H1 (cell line): ENCODE measurements at regions not wholly inside any gene's neighbourhood (a gene's known extent, or its start where the extent isn't known, plus 50 kb on each side); places are given as distances from the start of the nearest gene placed in this dataset.

ENCODE experiments used
- CTCF ChIA-PET: fragments of 300-600 bp; sonication (Branson Sonifier 250); formaldehyde crosslinking; loops from one replicate; lab custom pipeline; 2021; ENCODE audit not compliant: partially characterized antibody; lab: Charles Lee
- POLR2A ChIA-PET: fragments of 300-600 bp; sonication (Branson Sonifier 250); formaldehyde crosslinking; loops from one replicate; lab custom pipeline; 2021; ENCODE audit warnings: inconsistent platforms; ENCODE audit not compliant: partially characterized antibody; lab: Charles Lee
- DNase-seq, 2 experiments: peaks; one replicate each; pipeline versions ENCODE4 v3.0.0 to v3.0.0-alpha.2; 2010 to 2022; ENCODE audit warnings: low spot score in 2 of 2, low read depth in 1 of 2, mixed read lengths in 1 of 2
- FAIRE-seq: peaks from 2 replicates; lab custom pipeline; 2011; peaks lifted over from hg19 to GRCh38; lab: Jason Lieb, UNC
- H2AFZ ChIP-seq: 2 replicates; pipeline ENCODE4 v1.8.1; 2012; ENCODE audit warnings: low read length, inconsistent platforms
- H2AK5ac ChIP-seq: 2 replicates; pipeline ENCODE4 v1.6.1; 2013; ENCODE audit warnings: low read depth, low read length
- H2BK120ac ChIP-seq: replicated peaks from 2 replicates; pipeline ENCODE3; 2013; ENCODE audit warnings: low read depth, low read length, inconsistent platforms
- H2BK12ac ChIP-seq: 2 replicates; pipeline ENCODE4 v1.6.1; 2013; ENCODE audit warnings: low read depth, low read length
- H2BK15ac ChIP-seq: 2 replicates; pipeline ENCODE4 v1.6.1; 2013; ENCODE audit warnings: low read length
- H2BK20ac ChIP-seq: 2 replicates; pipeline ENCODE4 v1.6.1; 2013; ENCODE audit warnings: low read length
- H2BK5ac ChIP-seq: 2 replicates; pipeline ENCODE4 v1.6.1; 2013; ENCODE audit warnings: low read depth, low read length
- H3K14ac ChIP-seq: 2 replicates; pipeline ENCODE4 v1.6.1; 2013; ENCODE audit warnings: inconsistent platforms; ENCODE audit not compliant: insufficient read length
- H3K18ac ChIP-seq: 2 replicates; pipeline ENCODE4 v1.6.1; 2013; ENCODE audit warnings: low read length; ENCODE audit errors: extremely low read depth
- H3K23ac ChIP-seq: 2 replicates; pipeline ENCODE4 v1.6.1; 2013; ENCODE audit warnings: inconsistent platforms; ENCODE audit not compliant: insufficient read length
- H3K23me2 ChIP-seq: 2 replicates; pipeline ENCODE4 v1.6.1; 2013; ENCODE audit warnings: low read depth, low read length
- H3K27ac ChIP-seq: 2 replicates; pipeline ENCODE4 v1.6.1; 2011; ENCODE audit warnings: low read depth, low read length, inconsistent platforms
- H3K27me3 ChIP-seq, 4 experiments: replicated peaks in 1 of 4; 1 replicate in 1 of 4; 2 replicates in 3 of 4; pipeline versions ENCODE4 v1.6.1 to v1.8.1; 2011 to 2013; ENCODE audit warnings: low read length in 3 of 4, mild to moderate bottlenecking in 3 of 4, inconsistent platforms in 2 of 4, mixed read lengths in 2 of 4, moderate library complexity in 1 of 4; ENCODE audit not compliant: control insufficient read depth in 3 of 4, insufficient read depth in 3 of 4; ENCODE audit errors: extremely low read depth in 1 of 4
- H3K36me3 ChIP-seq, 4 experiments: 2 replicates each; pipeline versions ENCODE4 v1.6.1 to v1.8.1; 2011 to 2013; ENCODE audit warnings: mild to moderate bottlenecking in 4 of 4, low read length in 3 of 4, moderate library complexity in 2 of 4, control low read depth in 1 of 4, inconsistent platforms in 1 of 4; ENCODE audit not compliant: insufficient read depth in 4 of 4, control insufficient read depth in 2 of 4
- H3K4ac ChIP-seq: replicated peaks from 2 replicates; pipeline ENCODE3; 2013; ENCODE audit warnings: low read length, low read depth, mixed read lengths, inconsistent platforms; ENCODE audit not compliant: insufficient read length
- H3K4me1 ChIP-seq, 4 experiments: replicated peaks in 1 of 4; 1 replicate in 1 of 4; 2 replicates in 3 of 4; pipeline versions ENCODE4 v1.6.1 to v1.8.1; 2011 to 2013; ENCODE audit warnings: low read length in 3 of 4, inconsistent platforms in 2 of 4, mixed read lengths in 1 of 4; ENCODE audit not compliant: insufficient read depth in 4 of 4, control insufficient read depth in 3 of 4
- H3K4me2 ChIP-seq, 2 experiments: 2 replicates each; pipeline versions ENCODE4 v1.6.1 to v1.8.1; 2011 to 2013; ENCODE audit warnings: low read depth in 2 of 2, low read length in 2 of 2, control low read depth in 1 of 2, inconsistent platforms in 1 of 2, mild to moderate bottlenecking in 1 of 2; ENCODE audit not compliant: insufficient read depth in 1 of 2
- H3K4me3 ChIP-seq, 4 experiments: fragments of 200-600, 300-600 bp in 1 of 4; sonication (generic), shearing (Covaris generic), sonication (Bioruptor Twin) in 1 of 4; 2 replicates each; pipeline versions ENCODE4 v1.5.1 to v1.8.1; 2011 to 2016; ENCODE audit warnings: low read length in 4 of 4, low read depth in 3 of 4, control low read depth in 2 of 4, inconsistent platforms in 2 of 4, mild to moderate bottlenecking in 2 of 4, mixed read lengths in 1 of 4, moderate library complexity in 1 of 4; ENCODE audit not compliant: insufficient read depth in 2 of 4; ENCODE audit errors: extremely low read depth in 1 of 4
- H3K56ac ChIP-seq: replicated peaks from 2 replicates; pipeline ENCODE3; 2013; ENCODE audit warnings: low read depth, mild to moderate bottlenecking, mixed read lengths, low read length, inconsistent platforms; ENCODE audit not compliant: insufficient read length
- H3K79me1 ChIP-seq: 2 replicates; pipeline ENCODE4 v1.6.1; 2013; ENCODE audit warnings: low read depth, low read length, control low read depth
- H3K79me2 ChIP-seq, 2 experiments: 2 replicates each; pipeline versions ENCODE4 v1.6.1 to v1.8.1; 2012 to 2013; ENCODE audit warnings: low read length in 2 of 2, mild to moderate bottlenecking in 2 of 2, inconsistent platforms in 1 of 2; ENCODE audit not compliant: insufficient read depth in 2 of 2, control insufficient read depth in 1 of 2
- H3K9ac ChIP-seq, 4 experiments: replicated peaks in 1 of 4; 1 replicate in 1 of 4; 2 replicates in 3 of 4; pipeline versions ENCODE4 v1.6.1 to v1.8.1; 2011 to 2013; ENCODE audit warnings: low read depth in 3 of 4, low read length in 3 of 4, control low read depth in 2 of 4, mild to moderate bottlenecking in 2 of 4, moderate library complexity in 2 of 4, inconsistent platforms in 1 of 4; ENCODE audit errors: extremely low read depth in 1 of 4
- H3K9me3 ChIP-seq, 2 experiments: 2 replicates each; pipeline versions ENCODE4 v1.6.1 to v1.8.1; 2012 to 2013; ENCODE audit warnings: mild to moderate bottlenecking in 2 of 2, moderate library complexity in 2 of 2, control low read depth in 1 of 2, inconsistent platforms in 1 of 2, low read depth in 1 of 2, low read length in 1 of 2, mixed read lengths in 1 of 2; ENCODE audit not compliant: insufficient read depth in 2 of 2
- H4K20me1 ChIP-seq, 2 experiments: replicated peaks in 1 of 2; 2 replicates each; pipeline versions ENCODE3 to v1.8.1; 2011 to 2013; ENCODE audit warnings: inconsistent platforms in 2 of 2, low read length in 2 of 2, mild to moderate bottlenecking in 1 of 2; ENCODE audit not compliant: insufficient read depth in 2 of 2, control insufficient read depth in 1 of 2
- H4K5ac ChIP-seq: 2 replicates; pipeline ENCODE4 v1.6.1; 2013; ENCODE audit warnings: low read length, low read depth, mixed read lengths, inconsistent platforms; ENCODE audit not compliant: insufficient read length
- H4K8ac ChIP-seq: 2 replicates; pipeline ENCODE4 v1.8.0; 2013; ENCODE audit warnings: mild to moderate bottlenecking, moderate library complexity, low read length, inconsistent platforms; ENCODE audit not compliant: insufficient read depth; ENCODE audit errors: extremely low read depth
- H4K91ac ChIP-seq: replicated peaks from 2 replicates; pipeline ENCODE3; 2013; ENCODE audit warnings: low read length, mixed read lengths, inconsistent platforms; ENCODE audit not compliant: insufficient read length
- BRCA1 ChIP-seq: IDR thresholded peaks from 2 replicates; pipeline ENCODE4 v1.6.1; 2012; ENCODE audit warnings: low read depth, low read length, improper control_type of control experiment
- CHD1 ChIP-seq: IDR thresholded peaks from 2 replicates; pipeline ENCODE4 v1.6.1; 2012; ENCODE audit warnings: low read depth, low read length, improper control_type of control experiment
- EP300 ChIP-seq, 2 experiments: IDR thresholded peaks; 1 replicate in 1 of 2; 2 replicates in 1 of 2; pipeline ENCODE4 v1.6.1; 2011 to 2012; ENCODE audit warnings: low read depth in 2 of 2, low read length in 2 of 2, mild to moderate bottlenecking in 2 of 2, borderline replicate concordance in 1 of 2, inconsistent platforms in 1 of 2, moderate library complexity in 1 of 2
- KDM4A ChIP-seq: IDR thresholded peaks from one replicate; pipeline ENCODE4 v1.7.1; 2012; ENCODE audit warnings: low read depth, mild to moderate bottlenecking, moderate library complexity, low read length, inconsistent platforms; ENCODE audit not compliant: severe bottlenecking
- POLR2AphosphoS5 ChIP-seq: IDR thresholded peaks from 2 replicates; pipeline ENCODE4 v1.6.1; 2011; ENCODE audit warnings: low read depth, low read length
- RBBP5 ChIP-seq: IDR thresholded peaks from 2 replicates; pipeline ENCODE4 v1.7.1; 2012; ENCODE audit warnings: low read depth, mild to moderate bottlenecking, inconsistent platforms, low read length, moderate library complexity, borderline replicate concordance
- RFX5 ChIP-seq: IDR thresholded peaks from 2 replicates; pipeline ENCODE4 v1.6.1; 2011; ENCODE audit warnings: low read depth, low read length, improper control_type of control experiment, borderline replicate concordance
- SIRT6 ChIP-seq: IDR thresholded peaks from one replicate; pipeline ENCODE4 v1.7.1; 2012; ENCODE audit warnings: low read length, inconsistent platforms
- SP1 ChIP-seq: IDR thresholded peaks from 2 replicates; pipeline ENCODE4 v1.6.1; 2011; ENCODE audit warnings: low read depth, low read length
- SUZ12 ChIP-seq: fragments of 200-600 bp; sonication (generic); IDR thresholded peaks from 2 replicates; pipeline ENCODE4 v1.6.1; 2012; ENCODE audit warnings: mild to moderate bottlenecking, inconsistent platforms, low read length, moderate library complexity, mixed read lengths
- TCF12 ChIP-seq: IDR thresholded peaks from 2 replicates; pipeline ENCODE4 v1.6.1; 2011; ENCODE audit warnings: low read depth, mild to moderate bottlenecking, low read length
- WGBS, 2 experiments: shearing (Covaris generic) in 1 of 2; methylation state at CpG; one replicate each; pipeline versions ENCODE4 v1.1.6 to v1.1.7; 2013 to 2015; ENCODE audit warnings: low lambda C conversion rate in 2 of 2, mixed read lengths in 2 of 2, inconsistent platforms in 1 of 2, low coverage in 1 of 2, missing lambda C conversion rate in 1 of 2; ENCODE audit not compliant: insufficient replicate concordance in 2 of 2, insufficient coverage in 1 of 2, insufficient read length in 1 of 2; ENCODE audit errors: extremely low coverage in 1 of 2, missing lambda C conversion rate in 1 of 2; 5-methylcytosine and 5-hydroxymethylcytosine counted together
- TF ChIP-seq, protein P1 (sequence below), 3 experiments: IDR thresholded peaks; 1 replicate in 2 of 3; 2 replicates in 1 of 3; pipeline versions ENCODE4 v1.5.1 to v1.6.1; 2011; ENCODE audit warnings: low read length in 3 of 3, mild to moderate bottlenecking in 3 of 3, inconsistent platforms in 2 of 3, low read depth in 1 of 3, moderate library complexity in 1 of 3; ENCODE audit not compliant: insufficient read depth in 1 of 3; ENCODE audit errors: control extremely low read depth in 1 of 3

- H3K79me2 ChIP-seq, result no peaks in the 10 kb centered on the region
- H3K9me3 ChIP-seq, result no peaks in the 10 kb centered on the region
- H3K27ac ChIP-seq, result no peak overlapping the region
- no peak overlapping the region for H3K14ac ChIP-seq
- H3K9ac ChIP-seq, result no peak overlapping the region
- TF ChIP-seq SUZ12, result no peak
- TF ChIP-seq, protein P1, sequence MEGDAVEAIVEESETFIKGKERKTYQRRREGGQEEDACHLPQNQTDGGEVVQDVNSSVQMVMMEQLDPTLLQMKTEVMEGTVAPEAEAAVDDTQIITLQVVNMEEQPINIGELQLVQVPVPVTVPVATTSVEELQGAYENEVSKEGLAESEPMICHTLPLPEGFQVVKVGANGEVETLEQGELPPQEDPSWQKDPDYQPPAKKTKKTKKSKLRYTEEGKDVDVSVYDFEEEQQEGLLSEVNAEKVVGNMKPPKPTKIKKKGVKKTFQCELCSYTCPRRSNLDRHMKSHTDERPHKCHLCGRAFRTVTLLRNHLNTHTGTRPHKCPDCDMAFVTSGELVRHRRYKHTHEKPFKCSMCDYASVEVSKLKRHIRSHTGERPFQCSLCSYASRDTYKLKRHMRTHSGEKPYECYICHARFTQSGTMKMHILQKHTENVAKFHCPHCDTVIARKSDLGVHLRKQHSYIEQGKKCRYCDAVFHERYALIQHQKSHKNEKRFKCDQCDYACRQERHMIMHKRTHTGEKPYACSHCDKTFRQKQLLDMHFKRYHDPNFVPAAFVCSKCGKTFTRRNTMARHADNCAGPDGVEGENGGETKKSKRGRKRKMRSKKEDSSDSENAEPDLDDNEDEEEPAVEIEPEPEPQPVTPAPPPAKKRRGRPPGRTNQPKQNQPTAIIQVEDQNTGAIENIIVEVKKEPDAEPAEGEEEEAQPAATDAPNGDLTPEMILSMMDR (IDR thresholded peaks at IDR 0.05; ENCODE audit: control extremely low read depth in 1 of 3, insufficient read depth in 1 of 3, low read depth in 1 of 3, low read length in 3 of 3), result no peak
- no peak for TF ChIP-seq TCF12
- TF ChIP-seq EP300 (IDR thresholded peaks at IDR 0.05; ENCODE audit: borderline replicate concordance in 1 of 2, low read depth in 2 of 2, low read length in 2 of 2), result no peak
- TF ChIP-seq SIRT6, result no peak
- no peak for TF ChIP-seq POLR2AphosphoS5
- no peak for TF ChIP-seq BRCA1
- TF ChIP-seq SP1, result no peak
- TF ChIP-seq KDM4A, result no peak
- no peak for TF ChIP-seq RBBP5
- TF ChIP-seq RFX5, result no peak
- no peak for TF ChIP-seq CHD1
- no peak overlapping the region for H4K5ac ChIP-seq
- no peak for DNase-seq
- H2BK5ac ChIP-seq, result no peak overlapping the region
- no peak overlapping the region for H2AFZ ChIP-seq
- H2AK5ac ChIP-seq, result no peak overlapping the region
- no peak overlapping the region for H3K18ac ChIP-seq
- H3K56ac ChIP-seq, result no peak overlapping the region
- CTCF ChIA-PET, result interaction anchor here (0.6 to 1.0 kb wide), 2 partner anchors 11 to 381 kb away, joined by 3 to 4 read pairs; no protein-coding TSS in a partner anchor
- no peak for FAIRE-seq
- H2BK20ac ChIP-seq, result no peak overlapping the region
- H4K20me1 ChIP-seq, result no peaks in the 10 kb centered on the region
- H2BK15ac ChIP-seq, result no peak overlapping the region
- H4K91ac ChIP-seq, result no peak overlapping the region
- H2BK12ac ChIP-seq, result no peak overlapping the region
- no peak overlapping the region for H3K23ac ChIP-seq
- no peak overlapping the region for H4K8ac ChIP-seq
- H3K23me2 ChIP-seq, result no peaks in the 10 kb centered on the region; the same call in 1 of the 2 replicates
- POLR2A ChIA-PET, result no interaction called here
- no peak overlapping the region for H3K4ac ChIP-seq
- H3K36me3 ChIP-seq, result no peaks in the 10 kb centered on the region
- no peak overlapping the region for H2BK120ac ChIP-seq
- no peaks in the 10 kb centered on the region for H3K27me3 ChIP-seq
- H3K4me1 ChIP-seq, result no peaks in the 10 kb centered on the region
- WGBS, 2 experiments, result 89% methylated on average over 4 of the region's 4 CpGs; no CpG with 5 or more reads in 1 of the 2 experiments
- H3K4me2 ChIP-seq, result no peak overlapping the region
- H3K4me3 ChIP-seq, result no peak overlapping the region
- H3K79me1 ChIP-seq, result no peaks in the 10 kb centered on the region
Measured at GRCh38 chr5:42216904-42217303, 206.3 kb upstream of the GHR start.
